ENCODE measurements at regions not wholly inside any gene's neighbourhood (a gene's known extent, or its start where the extent isn't known, plus 50 kb on each side); places are given as distances from the start of the nearest gene placed in this dataset.

GRCh38 chr1:4017636-4018365 lies 117.7 kb upstream of the C1orf174 start:
- no peak for DNase-seq

- DNase-seq = no peak
Observed at GRCh38 chr1:4018466-4019146, 118.5 kb upstream of the C1orf174 start.

GRCh38 chr1:4019147-4019521 lies 119.1 kb upstream of the C1orf174 start:
- DNase-seq = no peak

- DNase-seq = no peak
Observed at GRCh38 chr1:4019606-4020331, 119.7 kb upstream of the C1orf174 start.

GRCh38 chr1:4020449-4020848 lies 120.4 kb upstream of the C1orf174 start:
- no peak for DNase-seq

- no peak for DNase-seq
Observed at GRCh38 chr1:4021136-4021973, 121.3 kb upstream of the C1orf174 start.

- no peak for DNase-seq
Observed at GRCh38 chr1:4021974-4022268, 121.8 kb upstream of the C1orf174 start.

GRCh38 chr1:4022715-4023114 lies 122.6 kb upstream of the C1orf174 start:
- DNase-seq = no peak

GRCh38 chr1:4023678-4024077 lies 123.6 kb upstream of the C1orf174 start:
- no peak for DNase-seq

- DNase-seq = no peak
Observed at GRCh38 chr1:4024811-4025210, 124.7 kb upstream of the C1orf174 start.

- DNase-seq = no peak
Observed at GRCh38 chr1:4025752-4026151, 125.7 kb upstream of the C1orf174 start.

- no peak for DNase-seq
Observed at GRCh38 chr1:4027008-4027407, 126.9 kb upstream of the C1orf174 start.

- DNase-seq = no peak
Observed at GRCh38 chr1:4027492-4028138, 127.5 kb upstream of the C1orf174 start.

- DNase-seq = no peak
Observed at GRCh38 chr1:4028139-4028501, 128.0 kb upstream of the C1orf174 start.

GRCh38 chr1:4029376-4029775 lies 129.3 kb upstream of the C1orf174 start:
- DNase-seq = no peak

- DNase-seq = no peak
Observed at GRCh38 chr1:4032571-4032970, 132.5 kb upstream of the C1orf174 start.

- DNase-seq = no peak
Observed at GRCh38 chr1:4033129-4033676, 133.1 kb upstream of the C1orf174 start.

- no peak for DNase-seq
Observed at GRCh38 chr1:4033713-4034112, 133.6 kb upstream of the C1orf174 start.

- DNase-seq = no peak
Observed at GRCh38 chr1:4034318-4034887, 134.3 kb upstream of the C1orf174 start.

GRCh38 chr1:4044967-4045366 lies 144.9 kb upstream of the C1orf174 start:
- DNase-seq = no peak

- DNase-seq = no peak
Observed at GRCh38 chr1:4045397-4046010, 145.4 kb upstream of the C1orf174 start.

Measured in stimulated activated CD4-positive, alpha-beta T cell treated with anti-CD3 and anti-CD28 coated beads, Interleukin-12 subunit alpha, Interleukin-12 subunit beta, amount 100 ng/mL, for 4 hours (primary cell).